OCI-LY1 (cell line): ENCODE measurements at regions not wholly inside any gene's neighbourhood (a gene's known extent, or its start where the extent isn't known, plus 50 kb on each side); places are given as distances from the start of the nearest gene placed in this dataset.

Source experiments
- H2AFZ ChIP-seq: fragments of 200-600 bp; sonication (generic), shearing (Covaris generic); 2 replicates; pipeline ENCODE4 v1.6.0; 2014; ENCODE audit warnings: antibody characterized with exemption, mild to moderate bottlenecking, low read length
- H3F3A ChIP-seq: fragments of 200-600 bp; sonication (generic), shearing (Covaris generic); 2 replicates; pipeline ENCODE4 v1.6.0; 2014; ENCODE audit warnings: mild to moderate bottlenecking, antibody characterized with exemption, low read length, moderate library complexity; ENCODE audit not compliant: insufficient read depth
- H3K27ac ChIP-seq: fragments of 200-600 bp; sonication (generic); 2 replicates; pipeline ENCODE4 v1.5.1; 2014; ENCODE audit warnings: low read length, mixed run types, mild to moderate bottlenecking, low read depth; ENCODE audit not compliant: poor library complexity, severe bottlenecking
- H3K27me3 ChIP-seq: fragments of 200-600 bp; sonication (generic); 2 replicates; pipeline ENCODE4 v1.6.0; 2014; ENCODE audit warnings: antibody characterized with exemption, mild to moderate bottlenecking, low read length, moderate library complexity; ENCODE audit not compliant: insufficient read depth
- H3K36me3 ChIP-seq: fragments of 200-600 bp; sonication (generic); 2 replicates; pipeline ENCODE4 v1.6.1; 2014; ENCODE audit warnings: mild to moderate bottlenecking, antibody characterized with exemption, low read length, moderate library complexity, mixed read lengths; ENCODE audit not compliant: insufficient read depth
- H3K4me1 ChIP-seq: fragments of 200-600 bp; sonication (generic); 2 replicates; pipeline ENCODE4 v1.5.1; 2014; ENCODE audit warnings: mild to moderate bottlenecking, low read length, moderate library complexity; ENCODE audit not compliant: insufficient read depth, severe bottlenecking
- H3K4me2 ChIP-seq: fragments of 200-600 bp; sonication (generic), shearing (Covaris generic); 2 replicates; pipeline ENCODE4 v1.6.1; 2014; ENCODE audit warnings: low read length
- H3K4me3 ChIP-seq: fragments of 200-600 bp; sonication (generic); 2 replicates; pipeline ENCODE4 v1.5.1; 2014; ENCODE audit warnings: low read length, low read depth, mild to moderate bottlenecking, mixed read lengths; ENCODE audit not compliant: poor library complexity, severe bottlenecking
- H3K79me2 ChIP-seq: fragments of 200-600 bp; shearing (Covaris generic); 2 replicates; pipeline ENCODE4 v1.6.1; 2016; ENCODE audit warnings: mixed run types, low read length, mixed read lengths; ENCODE audit not compliant: insufficient read depth
- H3K9ac ChIP-seq: fragments of 200-600 bp; sonication (generic), shearing (Covaris generic); 2 replicates; pipeline ENCODE4 v1.6.1; 2014; ENCODE audit warnings: mild to moderate bottlenecking, low read length, mixed read lengths
- H3K9me2 ChIP-seq: fragments of 200-600 bp; sonication (generic), shearing (Covaris generic); 2 replicates; pipeline ENCODE4 v1.6.1; 2014; ENCODE audit warnings: low read depth, mild to moderate bottlenecking, low read length, mixed read lengths
- H3K9me3 ChIP-seq: fragments of 200-600 bp; shearing (Covaris generic); 2 replicates; pipeline ENCODE4 v1.6.1; 2014; ENCODE audit warnings: low read length, mixed read lengths
- H4K20me1 ChIP-seq: fragments of 200-600 bp; sonication (generic), shearing (Covaris generic); 2 replicates; pipeline ENCODE4 v1.6.0; 2016; ENCODE audit warnings: mild to moderate bottlenecking, low read length; ENCODE audit not compliant: insufficient read depth
- CTCF ChIP-seq: fragments of 200-600 bp; sonication (generic), shearing (Covaris generic); IDR thresholded peaks from 2 replicates; pipeline ENCODE4 v1.5.1; 2017; ENCODE audit warnings: mild to moderate bottlenecking, antibody characterized with exemption, low read length, moderate library complexity, mixed read lengths
- EZH2 ChIP-seq: fragments of 200-600 bp; sonication (generic), shearing (Covaris generic); IDR thresholded peaks from 2 replicates; pipeline ENCODE4 v1.8.0; 2017; ENCODE audit warnings: borderline replicate concordance, mixed run types, mild to moderate bottlenecking, antibody characterized with exemption, low read length, moderate library complexity, mixed read lengths

DNA sequence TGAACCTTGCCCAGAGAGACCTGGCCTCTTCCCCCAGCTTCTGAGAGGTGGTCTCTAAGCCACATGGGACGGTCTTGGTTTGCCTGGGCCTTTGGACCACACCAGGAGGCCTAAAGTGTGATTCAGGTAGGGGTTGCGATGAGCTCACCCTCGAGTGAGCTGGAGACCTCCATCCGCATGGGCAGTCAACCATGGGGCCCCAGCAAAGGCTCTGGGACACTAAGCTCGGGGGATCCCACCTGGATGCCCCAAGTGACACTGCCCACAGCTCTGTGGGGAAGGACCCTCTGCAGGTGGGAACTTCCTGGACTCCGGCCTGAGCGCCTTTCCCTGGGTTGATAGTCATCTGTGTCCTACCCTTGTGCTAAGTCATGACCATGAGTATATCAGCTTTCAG, 57.1 kb upstream of the FAM20C start:
- Histone ChIP-seq H3K4me1 (no peaks in the 10 kb centered on the region), H3K27ac (no peak overlapping the region), H3K36me3 (no peaks in the 10 kb centered on the region), H3K9me3 (no peaks in the 10 kb centered on the region), H3K9me2 (no peaks in the 10 kb centered on the region), H4K20me1 (no peaks in the 10 kb centered on the region), H3K9ac (no peak overlapping the region), H2AFZ (no peak overlapping the region), H3F3A (no peaks in the 10 kb centered on the region), H3K4me3 (no peak overlapping the region), H3K79me2 (no peaks in the 10 kb centered on the region), H3K27me3 (no peaks in the 10 kb centered on the region; the same call in 1 of the 2 replicates), H3K4me2 (no peak overlapping the region)
- TF ChIP-seq CTCF (no peak), EZH2 (no peak)

- Histone ChIP-seq H3K36me3 (no peaks in the 10 kb centered on the region), H3K79me2 (no peaks in the 10 kb centered on the region), H4K20me1 (no peaks in the 10 kb centered on the region), H3K9me3 (no peaks in the 10 kb centered on the region), H3K9ac (no peak overlapping the region), H3K27ac (no peak overlapping the region), H3K27me3 (no peaks in the 10 kb centered on the region; the same call in 1 of the 2 replicates), H3K4me1 (no peaks in the 10 kb centered on the region), H2AFZ (no peak overlapping the region), H3K4me2 (no peak overlapping the region), H3K9me2 (no peaks in the 10 kb centered on the region), H3K4me3 (no peak overlapping the region), H3F3A (no peaks in the 10 kb centered on the region)
- TF ChIP-seq EZH2 = no peak
- TF ChIP-seq CTCF = no peak
Measured at GRCh38 chr7:135731-136645, 56.4 kb upstream of the FAM20C start.

- Histone ChIP-seq H3K27me3 (no peaks in the 10 kb centered on the region; the same call in 1 of the 2 replicates), H3K9ac (no peak overlapping the region), H3K9me3 (no peaks in the 10 kb centered on the region), H3K79me2 (no peaks in the 10 kb centered on the region), H3K4me1 (no peaks in the 10 kb centered on the region), H3K4me3 (no peak overlapping the region), H4K20me1 (no peaks in the 10 kb centered on the region), H3K27ac (no peak overlapping the region), H3K4me2 (no peak overlapping the region), H3F3A (no peaks in the 10 kb centered on the region), H3K9me2 (no peaks in the 10 kb centered on the region), H2AFZ (no peak overlapping the region), H3K36me3 (no peaks in the 10 kb centered on the region)
- no peak for TF ChIP-seq EZH2
- no peak for TF ChIP-seq CTCF
Measured at GRCh38 chr7:137094-137891, 55.1 kb upstream of the FAM20C start.
